Large intestine (tissue), 3 donors: ENCODE measurements at regions not wholly inside any gene's neighbourhood (a gene's known extent, or its start where the extent isn't known, plus 50 kb on each side); places are given as distances from the start of the nearest gene placed in this dataset.
"Not testable (repeated sequence)": the region's sequence is repeated elsewhere in the genome, so short reads cannot be mapped to it uniquely, and the experiment has no call there.

Experiments used
- DNase-seq, 2 donors: peaks; one replicate each; pipeline versions ENCODE4 v3.0.0 to v3.0.0-alpha.2; 2013
- H3K27ac ChIP-seq: one replicate; pipeline ENCODE4 v1.5.1; 2013; ENCODE audit warnings: low read length
- H3K27me3 ChIP-seq: 2 replicates; pipeline ENCODE4 v1.6.1; 2013; ENCODE audit warnings: low read length; ENCODE audit not compliant: control insufficient read depth, insufficient read depth
- H3K36me3 ChIP-seq: 2 replicates; pipeline ENCODE4 v1.6.1; 2013; ENCODE audit warnings: low read length; ENCODE audit not compliant: control insufficient read depth, insufficient read depth
- H3K4me1 ChIP-seq: one replicate; pipeline ENCODE4 v1.6.1; 2013; ENCODE audit warnings: low read length; ENCODE audit not compliant: control insufficient read depth, insufficient read depth
- H3K4me3 ChIP-seq: one replicate; pipeline ENCODE4 v1.5.1; 2013; ENCODE audit warnings: low read length
- H3K9me3 ChIP-seq: one replicate; pipeline ENCODE4 v1.6.1; 2013; ENCODE audit warnings: mild to moderate bottlenecking, low read depth, low read length, moderate library complexity; ENCODE audit not compliant: control insufficient read depth
- WGBS: methylation state at CpG from one replicate; pipeline ENCODE4 v1.1.5; 2013; ENCODE audit warnings: low lambda C conversion rate; ENCODE audit not compliant: insufficient coverage; 5-methylcytosine and 5-hydroxymethylcytosine counted together

DNA sequence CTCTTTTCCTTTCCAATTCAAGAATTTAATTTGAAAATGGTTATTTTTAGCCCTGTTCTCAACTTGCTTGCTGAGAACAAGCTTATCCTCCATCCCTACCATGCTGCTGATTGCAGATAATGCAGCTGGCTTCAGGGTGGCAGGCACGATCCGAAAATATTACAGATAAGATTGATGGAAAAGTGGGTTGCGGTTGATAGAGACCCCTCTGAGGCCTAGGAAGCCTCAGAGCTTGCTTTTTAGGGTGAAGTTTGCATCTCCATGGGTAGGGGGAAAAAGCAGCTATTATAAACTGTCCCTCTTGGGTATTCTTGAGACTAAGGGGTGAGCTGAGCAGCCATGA, 116.5 kb upstream of the GOT2 start:
- no peaks in the 10 kb centered on the region for H3K36me3 ChIP-seq
- no peaks in the 10 kb centered on the region for H3K4me1 ChIP-seq
- WGBS = 60% methylated on average over 1 of the region's 3 CpGs
- no peak overlapping the region for H3K4me3 ChIP-seq
- DNase-seq = no peak
- no peak overlapping the region for H3K27ac ChIP-seq
- peaks cover 9% of the 10 kb centered on the region for H3K9me3 ChIP-seq
- H3K27me3 ChIP-seq = no peaks in the 10 kb centered on the region

DNA sequence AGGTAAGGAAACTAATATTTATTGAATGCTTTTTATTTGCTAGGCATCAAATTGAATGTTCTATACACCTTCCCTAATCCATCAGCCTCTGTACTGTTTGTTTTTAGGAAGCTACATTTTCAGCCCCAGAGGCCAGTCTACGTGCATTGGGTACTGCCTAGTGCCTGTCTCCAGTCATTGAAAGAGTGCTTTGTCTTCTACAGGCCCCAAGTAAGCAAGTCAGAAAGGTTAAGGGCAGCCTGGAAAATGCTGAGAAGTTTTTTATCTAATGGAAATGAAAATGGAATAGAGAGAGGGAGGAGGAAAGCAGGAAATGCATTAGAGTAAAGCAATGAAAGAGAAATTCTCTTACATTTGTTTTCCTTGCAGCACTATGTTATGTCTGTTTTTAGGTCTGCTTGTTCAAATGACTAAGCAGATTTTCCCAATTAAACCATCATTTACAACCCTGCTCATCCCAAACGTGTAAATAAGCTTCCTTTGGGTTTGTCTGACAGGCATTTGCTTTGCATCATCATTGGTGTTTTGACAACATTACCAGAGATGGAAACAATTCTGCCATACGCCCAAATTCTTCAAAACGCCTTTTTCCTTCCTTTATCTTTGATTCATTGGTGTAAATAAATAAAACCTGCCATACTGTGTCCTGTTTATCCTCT, 116.0 kb upstream of the GOT2 start:
- Histone ChIP-seq H3K27ac (no peak overlapping the region), H3K4me1 (no peaks in the 10 kb centered on the region), H3K9me3 (peaks cover 9% of the 10 kb centered on the region), H3K36me3 (no peaks in the 10 kb centered on the region), H3K27me3 (no peaks in the 10 kb centered on the region), H3K4me3 (no peak overlapping the region)
- no peak for DNase-seq
- WGBS = 44% methylated on average over 1 of the region's 4 CpGs

DNA sequence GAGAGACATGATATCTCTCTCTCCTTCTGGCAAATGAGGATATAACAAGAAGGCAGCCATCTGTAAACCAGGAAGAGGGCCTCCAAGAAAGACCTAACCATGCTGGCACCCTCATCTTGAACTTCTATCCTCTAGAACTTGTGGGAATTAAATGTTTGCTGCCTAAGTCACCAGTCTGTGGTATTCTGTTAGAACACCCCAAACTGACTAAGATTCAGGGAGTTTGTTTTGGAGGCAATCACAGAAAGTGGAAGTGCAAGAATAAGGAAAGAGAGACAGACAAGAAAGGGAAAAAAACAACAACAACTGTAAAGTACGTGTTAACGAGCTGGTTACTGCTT, 114.5 kb upstream of the GOT2 start:
- DNase-seq = no peak
- no peak overlapping the region for H3K27ac ChIP-seq
- H3K4me3 ChIP-seq = no peak overlapping the region
- WGBS = 100% methylated on average over 2 of the region's 2 CpGs
- H3K9me3 ChIP-seq = peaks cover 9% of the 10 kb centered on the region
- H3K36me3 ChIP-seq = no peaks in the 10 kb centered on the region
- no peaks in the 10 kb centered on the region for H3K4me1 ChIP-seq
- no peaks in the 10 kb centered on the region for H3K27me3 ChIP-seq

DNA sequence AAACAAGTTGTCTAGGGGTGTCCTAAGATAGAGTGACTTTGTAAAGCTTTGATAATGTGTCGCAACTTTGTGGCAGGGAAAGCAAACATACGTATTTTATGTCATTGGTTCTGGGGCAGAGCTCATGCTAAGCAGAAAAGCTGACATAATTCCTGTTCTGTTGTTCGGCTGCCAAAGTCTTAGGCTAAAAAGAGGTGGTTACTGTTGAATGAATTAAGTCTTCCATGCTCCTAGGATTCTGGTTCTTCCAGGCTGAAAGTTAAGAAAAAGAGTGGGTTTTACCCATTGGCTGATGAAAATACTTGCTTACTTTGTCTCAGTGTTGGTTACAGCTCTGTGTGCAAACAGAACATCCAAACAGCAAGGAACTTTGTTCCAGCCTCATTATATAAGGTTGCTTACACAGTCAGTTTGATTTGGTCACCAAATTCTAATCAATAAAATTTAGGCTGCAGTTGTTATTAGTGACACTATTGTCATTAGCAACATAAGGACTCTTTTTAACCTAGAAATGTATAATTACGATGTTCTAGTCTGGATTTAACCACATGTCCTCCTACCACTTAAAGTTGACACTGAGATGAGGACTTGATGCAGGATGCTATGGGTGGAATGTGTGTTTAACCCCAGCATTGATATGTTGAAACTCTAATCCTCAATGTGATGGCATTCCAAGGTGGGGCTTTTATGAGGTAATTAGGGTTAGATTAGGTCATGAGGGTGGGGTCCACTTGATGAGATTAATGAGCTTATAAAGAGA, 114.0 kb upstream of the GOT2 start:
- Histone ChIP-seq H3K36me3 (no peaks in the 10 kb centered on the region), H3K27ac (no peak overlapping the region), H3K4me3 (no peak overlapping the region), H3K27me3 (no peaks in the 10 kb centered on the region), H3K4me1 (no peaks in the 10 kb centered on the region), H3K9me3 (peaks cover 9% of the 10 kb centered on the region)
- DNase-seq = no peak
- WGBS = no CpG with 5 or more reads among the region's 4 CpGs

DNA sequence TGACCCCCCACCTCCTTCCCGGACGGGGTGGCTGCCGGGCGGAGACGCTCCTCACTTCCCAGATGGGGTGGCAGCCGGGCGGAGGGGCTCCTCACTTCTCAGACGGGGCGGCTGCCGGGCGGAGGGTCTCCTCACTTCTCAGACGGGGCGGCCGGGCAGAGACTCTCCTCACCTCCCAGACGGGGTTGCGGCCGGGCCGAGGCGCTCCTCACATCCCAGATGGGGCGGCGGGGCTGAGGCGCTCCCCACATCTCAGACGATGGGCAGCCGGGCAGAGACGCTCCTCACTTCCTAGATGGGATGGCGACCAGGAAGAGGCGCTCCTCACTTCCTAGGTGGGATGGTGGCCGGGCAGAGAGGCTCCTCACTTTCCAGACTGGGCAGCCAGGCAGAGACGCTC, 112.1 kb upstream of the GOT2 start:
- not testable (repeated sequence) for DNase-seq, H3K27ac ChIP-seq, H3K4me1 ChIP-seq, H3K27me3 ChIP-seq, H3K4me3 ChIP-seq, H3K36me3 ChIP-seq, H3K9me3 ChIP-seq
- no CpG with 5 or more reads among the region's 29 CpGs for WGBS

DNA sequence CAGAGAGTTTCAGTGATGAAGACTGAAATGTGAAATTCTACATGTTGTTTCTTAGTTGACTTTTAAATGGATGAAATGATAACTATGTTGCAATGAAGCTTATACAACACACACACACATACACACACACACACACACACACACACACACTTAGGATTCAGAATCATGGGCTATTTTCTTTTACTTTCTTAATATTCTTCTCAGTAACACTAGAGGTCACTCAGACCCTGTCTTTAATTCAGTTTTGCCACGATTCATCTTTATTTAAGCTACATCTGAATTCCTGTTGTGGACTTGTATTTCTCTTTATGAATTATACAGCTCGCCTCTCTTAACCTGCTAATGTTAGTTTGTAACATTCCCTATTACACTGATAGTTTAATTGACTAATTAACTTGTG, 109.6 kb upstream of the GOT2 start:
- H3K4me3 ChIP-seq = no peak overlapping the region
- H3K9me3 ChIP-seq = peaks cover 9% of the 10 kb centered on the region
- 71% methylated on average over 1 of the region's 2 CpGs for WGBS
- no peak overlapping the region for H3K27ac ChIP-seq
- no peaks in the 10 kb centered on the region for H3K36me3 ChIP-seq
- DNase-seq = no peak
- H3K4me1 ChIP-seq = no peaks in the 10 kb centered on the region
- no peaks in the 10 kb centered on the region for H3K27me3 ChIP-seq

DNA sequence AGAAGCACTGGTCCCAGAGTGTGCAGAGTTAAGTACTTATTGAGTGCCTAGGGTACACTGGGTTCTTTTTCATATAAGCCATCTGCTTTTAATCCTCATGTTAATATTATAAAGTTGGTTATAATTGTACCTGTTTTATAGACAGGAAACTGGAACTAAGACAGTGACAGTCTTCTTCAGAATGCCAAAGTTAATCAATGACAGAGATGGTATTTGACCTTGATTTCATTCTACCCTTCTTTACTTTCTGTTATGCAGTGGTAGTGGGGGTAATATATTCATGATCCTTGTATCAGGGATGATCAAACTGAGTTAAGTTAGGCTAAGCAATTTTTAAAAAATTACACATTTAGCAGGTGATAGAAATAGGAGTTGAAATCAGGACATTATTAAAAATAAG, 108.6 kb upstream of the GOT2 start:
- Histone ChIP-seq H3K27me3 (no peaks in the 10 kb centered on the region), H3K9me3 (peaks cover 9% of the 10 kb centered on the region), H3K4me1 (no peaks in the 10 kb centered on the region), H3K36me3 (no peaks in the 10 kb centered on the region), H3K4me3 (no peak overlapping the region), H3K27ac (no peak overlapping the region)
- no peak for DNase-seq

DNA sequence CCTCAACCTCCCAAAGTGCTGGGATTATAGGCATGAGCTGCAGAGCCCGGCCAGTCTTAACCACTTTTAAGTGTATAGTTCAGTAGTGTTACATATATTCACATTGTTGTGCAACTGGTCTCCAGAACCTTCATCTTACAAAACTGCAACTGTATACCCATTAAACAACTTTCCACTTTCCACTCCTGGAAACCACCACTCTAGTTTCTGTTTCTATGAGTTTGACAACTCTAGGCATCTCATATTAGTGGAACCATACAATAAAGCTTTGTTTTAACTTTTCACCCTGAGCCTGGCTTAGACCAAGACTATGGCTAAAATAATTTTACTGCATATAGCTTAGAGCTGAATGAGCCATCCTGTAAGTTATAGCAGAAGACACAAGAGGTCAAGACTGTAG, 108.0 kb upstream of the GOT2 start:
- H3K4me3 ChIP-seq = no peak overlapping the region
- no peaks in the 10 kb centered on the region for H3K4me1 ChIP-seq
- no peaks in the 10 kb centered on the region for H3K27me3 ChIP-seq
- H3K27ac ChIP-seq = no peak overlapping the region
- WGBS = no CpG with 5 or more reads among the region's 1 CpG
- H3K9me3 ChIP-seq = peaks cover 9% of the 10 kb centered on the region
- H3K36me3 ChIP-seq = no peaks in the 10 kb centered on the region
- no peak for DNase-seq

DNA sequence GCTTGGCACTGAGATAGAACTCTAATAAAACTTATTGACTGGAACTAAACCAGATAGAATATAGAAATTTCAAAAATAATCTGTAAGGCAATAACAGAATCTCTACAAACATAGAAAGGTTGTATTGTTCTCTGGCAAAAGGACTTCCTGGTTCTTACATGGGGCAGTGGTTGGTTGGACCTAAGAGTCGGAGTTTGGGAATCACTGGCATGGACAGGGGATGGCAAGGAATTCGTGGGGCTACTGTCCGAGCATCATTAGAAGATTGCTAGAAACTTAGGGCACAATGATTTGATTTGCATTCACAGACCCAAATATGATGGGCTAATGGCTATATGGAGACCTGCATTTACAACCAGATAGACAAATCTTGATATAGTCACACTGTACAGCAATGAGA, 103.8 kb upstream of the GOT2 start:
- no CpG with 5 or more reads among the region's 3 CpGs for WGBS
- Histone ChIP-seq H3K27ac (no peak overlapping the region), H3K9me3 (no peaks in the 10 kb centered on the region)

DNA sequence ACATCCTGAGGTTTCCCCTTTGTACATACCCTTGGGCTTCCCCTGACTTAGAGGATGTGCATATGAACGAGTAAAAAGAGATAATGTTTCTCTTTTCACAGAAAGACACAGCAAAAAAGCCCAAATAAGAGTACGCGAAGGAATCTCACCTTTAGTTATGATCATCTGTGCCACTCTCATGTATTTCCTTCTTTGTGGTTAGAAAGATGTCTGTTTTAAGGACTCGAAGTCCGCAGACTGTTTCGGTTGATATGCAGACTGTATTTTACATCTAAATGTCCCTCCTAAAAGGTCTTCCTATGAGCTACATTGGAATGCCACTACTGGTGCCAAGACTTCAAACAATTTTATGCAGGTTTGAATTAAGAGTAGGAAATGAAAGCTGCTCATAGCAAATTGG, 102.3 kb upstream of the GOT2 start:
- 100% methylated on average over 4 of the region's 6 CpGs for WGBS

More for the DNA sequence above, 103.8 kb upstream of the GOT2 start:
- no peaks in the 10 kb centered on the region for H3K27me3 ChIP-seq
- H3K4me3 ChIP-seq = no peak overlapping the region
- no peak for DNase-seq
- H3K36me3 ChIP-seq = no peaks in the 10 kb centered on the region
- H3K4me1 ChIP-seq = no peaks in the 10 kb centered on the region

DNA sequence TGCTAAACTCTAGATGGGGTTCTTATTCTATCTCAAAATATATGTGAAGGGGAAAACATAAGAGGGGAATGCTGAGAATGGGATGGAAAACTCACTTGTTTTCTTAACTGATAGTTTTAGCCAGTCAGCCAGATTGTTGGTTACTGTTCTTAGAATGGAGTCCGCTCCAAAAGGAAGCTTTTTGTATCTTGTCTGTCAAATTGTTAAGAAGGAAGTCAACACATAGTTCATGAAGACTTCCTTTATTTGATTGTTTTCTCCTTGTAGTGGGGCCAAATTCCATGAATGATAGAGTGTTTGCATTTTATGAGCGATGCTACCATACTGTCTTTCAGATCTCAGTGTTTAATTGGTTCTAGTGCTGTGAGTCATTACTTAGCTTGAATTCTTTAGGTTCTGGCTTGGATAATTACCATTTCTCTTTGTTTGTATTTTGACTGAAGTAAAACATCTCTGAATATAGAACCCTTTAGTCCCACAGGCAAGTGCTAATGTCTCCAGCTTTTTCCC, 98.3 kb upstream of the GOT2 start:
- H3K27ac ChIP-seq = no peak overlapping the region
- no peaks in the 10 kb centered on the region for H3K4me1 ChIP-seq
- H3K4me3 ChIP-seq = no peak overlapping the region
- no peaks in the 10 kb centered on the region for H3K36me3 ChIP-seq
- no peak for DNase-seq
- H3K27me3 ChIP-seq = no peaks in the 10 kb centered on the region
- no CpG with 5 or more reads among the region's 2 CpGs for WGBS
- no peaks in the 10 kb centered on the region for H3K9me3 ChIP-seq

More for the DNA sequence above, 102.3 kb upstream of the GOT2 start:
- Histone ChIP-seq H3K27me3 (no peaks in the 10 kb centered on the region), H3K4me1 (no peaks in the 10 kb centered on the region), H3K4me3 (no peak overlapping the region), H3K27ac (no peak overlapping the region), H3K36me3 (no peaks in the 10 kb centered on the region), H3K9me3 (no peaks in the 10 kb centered on the region)
- DNase-seq = no peak
